GM12878 (cell line): ENCODE measurements at regions not wholly inside any gene's neighbourhood (a gene's known extent, or its start where the extent isn't known, plus 50 kb on each side); places are given as distances from the start of the nearest gene placed in this dataset.

Experiments used
- ATAC-seq: fragments of 200-7000 bp; cut with Tn5 transposase; 3 replicates; pipeline ENCODE4 v1.9.1; 2020; ENCODE audit warnings: mild to moderate bottlenecking, moderate library complexity
- BruUV-seq: library from RNA; stranded (reverse); fragments of 400-500 nt; replicated peaks from 2 replicates; lab custom pipeline; 2021; lab: Mats Ljungman, UMichigan
- CTCF ChIA-PET: fragments of 300-600 bp; sonication (Branson Sonifier 250); formaldehyde crosslinking; extraction: SDS; loops from one replicate; lab custom pipeline; 2021; ENCODE audit warnings: inconsistent platforms; lab: Yijun Ruan, JAX
- POLR2A ChIA-PET: fragments of 350-600 bp; formaldehyde crosslinking; extraction: SDS; loops from one replicate; lab custom pipeline; 2021; ENCODE audit warnings: inconsistent platforms; lab: Charles Lee
- RAD21 ChIA-PET: fragments of 300-600 bp; sonication (Branson Sonifier 250); formaldehyde crosslinking; loops from one replicate; lab custom pipeline; 2023; ENCODE audit warnings: antibody characterized with exemption; ENCODE audit not compliant: unreplicated experiment; lab: Charles Lee
- SMC1A ChIA-PET: fragments of 300-600 bp; sonication (Branson Sonifier 250); formaldehyde crosslinking; loops from one replicate; lab custom pipeline; 2023; ENCODE audit not compliant: unreplicated experiment, uncharacterized antibody; lab: Charles Lee
- DNase-seq: peaks from one replicate; pipeline ENCODE4 v3.0.0-alpha.2; 2011; ENCODE audit warnings: low read depth, low spot score
- FAIRE-seq: peaks from 3 replicates; lab custom pipeline; 2011; peaks lifted over from hg19 to GRCh38; lab: Jason Lieb, UNC
- H2AFZ ChIP-seq: 2 replicates; pipeline ENCODE4 v1.6.0; 2011; ENCODE audit warnings: low read depth, low read length, control low read depth; ENCODE audit not compliant: control insufficient read depth
- H3K27ac ChIP-seq: 2 replicates; pipeline ENCODE4 v1.5.1; 2011; ENCODE audit warnings: control low read depth; ENCODE audit not compliant: control insufficient read depth, insufficient read depth
- H3K27me3 ChIP-seq, 2 experiments: replicated peaks in 1 of 2; 2 replicates each; pipeline versions ENCODE4 v1.6.0 to v1.6.1; 2011; ENCODE audit warnings: low read length in 1 of 2; ENCODE audit not compliant: control insufficient read depth in 2 of 2, insufficient read depth in 2 of 2
- H3K36me3 ChIP-seq, 2 experiments: 2 replicates each; pipeline ENCODE4 v1.5.1; 2011; ENCODE audit warnings: low read length in 1 of 2; ENCODE audit not compliant: control insufficient read depth in 2 of 2, insufficient read depth in 2 of 2
- H3K4me1 ChIP-seq: 2 replicates; pipeline ENCODE4 v1.6.1; 2011; ENCODE audit warnings: mild to moderate bottlenecking, low read length, moderate library complexity, mixed read lengths; ENCODE audit not compliant: control insufficient read depth, insufficient read depth
- H3K4me2 ChIP-seq: 2 replicates; pipeline ENCODE4 v1.6.0; 2011; ENCODE audit warnings: control low read depth; ENCODE audit not compliant: control insufficient read depth, insufficient read depth
- H3K4me3 ChIP-seq: fragments of 200-600 bp; sonication (generic); 2 replicates; pipeline ENCODE4 v1.5.1; 2016
- H3K79me2 ChIP-seq: 2 replicates; pipeline ENCODE4 v1.6.0; 2011; ENCODE audit warnings: low read length; ENCODE audit not compliant: control insufficient read depth, insufficient read depth
- H3K9ac ChIP-seq: 2 replicates; pipeline ENCODE4 v1.8.0; 2011; ENCODE audit warnings: low read length, control low read depth, mixed read lengths; ENCODE audit not compliant: control insufficient read depth, insufficient read depth
- H3K9me3 ChIP-seq: replicated peaks from 3 replicates; pipeline ENCODE4 v1.5.1; 2011; ENCODE audit warnings: mild to moderate bottlenecking, low read length; ENCODE audit not compliant: control insufficient read depth, insufficient read depth
- H4K20me1 ChIP-seq: 2 replicates; pipeline ENCODE4 v1.6.0; 2011; ENCODE audit not compliant: control insufficient read depth, insufficient read depth
- BCL3 ChIP-seq: IDR thresholded peaks from 2 replicates; pipeline ENCODE4 v1.6.1; 2011; ENCODE audit warnings: borderline replicate concordance, low read depth, mild to moderate bottlenecking, moderate library complexity, low read length; ENCODE audit not compliant: insufficient read depth, poor library complexity, severe bottlenecking
- IRF3 ChIP-seq: fragments of 450-650 bp; IDR thresholded peaks from 2 replicates; pipeline ENCODE4 v1.6.1; 2014; ENCODE audit warnings: mild to moderate bottlenecking
- IRF4 ChIP-seq: IDR thresholded peaks from 2 replicates; pipeline ENCODE4 v1.6.1; 2011; ENCODE audit warnings: low read depth, low read length
- KAT2A ChIP-seq: conservative IDR thresholded peaks from 2 replicates; pipeline ENCODE4 v1.6.1; 2011; ENCODE audit warnings: low read depth, low read length; ENCODE audit not compliant: control insufficient read depth
- NFYB ChIP-seq: IDR thresholded peaks from 2 replicates; pipeline ENCODE4 v1.6.1; 2011; ENCODE audit warnings: low read depth, mild to moderate bottlenecking, low read length, improper control_type of control experiment, moderate library complexity; ENCODE audit not compliant: insufficient read depth
- NKRF ChIP-seq: fragments of 450-650 bp; conservative IDR thresholded peaks from 2 replicates; pipeline ENCODE4 v1.6.1; 2017; ENCODE audit warnings: mild to moderate bottlenecking, moderate library complexity
- PAX5 ChIP-seq: IDR thresholded peaks from 2 replicates; pipeline ENCODE4 v1.6.1; 2011; ENCODE audit warnings: low read depth, low read length, borderline replicate concordance
- RELA ChIP-seq: fragments of 450-650 bp; IDR thresholded peaks from 2 replicates; pipeline ENCODE4 v1.8.0; 2014; ENCODE audit warnings: borderline replicate concordance; ENCODE audit not compliant: partially characterized antibody
- TCF12 ChIP-seq: IDR thresholded peaks from 2 replicates; pipeline ENCODE4 v1.6.1; 2011; ENCODE audit warnings: low read depth, mild to moderate bottlenecking, low read length
- YY1 ChIP-seq: IDR thresholded peaks from 2 replicates; pipeline ENCODE4 v1.6.1; 2011; ENCODE audit warnings: low read depth, mild to moderate bottlenecking, low read length
- WGBS: methylation state at CpG from one replicate; pipeline ENCODE4 v1.1.6; 2016; ENCODE audit warnings: low lambda C conversion rate; ENCODE audit not compliant: insufficient replicate concordance, insufficient coverage; ENCODE audit errors: missing lambda C conversion rate; 5-methylcytosine and 5-hydroxymethylcytosine counted together
- in situ Hi-C: fragments of 300-500 bp; cut with MboI; formaldehyde crosslinking; loops from 9 replicates; pipeline ENCODE4 v1.14.3; 2018; ENCODE audit warnings: mixed read lengths
- intact Hi-C: fragments of 100-400 bp; cut with micrococcal nuclease; formaldehyde crosslinking; loops from one replicate; pipeline ENCODE4 v1.14.2; 2022; ENCODE audit not compliant: unreplicated experiment

GRCh38 chr11:45741032-45741431 is 63.9 kb upstream of the SLC35C1 start:
- H2AFZ ChIP-seq = no peak overlapping the region
- no peak overlapping the region for H3K4me3 ChIP-seq
- in situ Hi-C loops = no loop called here
- no peak overlapping the region for H3K9ac ChIP-seq
- no peak overlapping the region for H3K27ac ChIP-seq
- no peaks in the 10 kb centered on the region; the same call in 2 of the 3 replicates for H3K9me3 ChIP-seq
- intact Hi-C loops = no loop called here
- ATAC-seq (no peak), FAIRE-seq (no peak), DNase-seq (no peak)
- ChIA-PET POLR2A (no interaction called here), SMC1A (no interaction called here), RAD21 (no interaction called here), CTCF (interaction anchor here (1.2 kb wide), 1 partner anchor 30 kb away, joined by 3 read pairs; no protein-coding TSS in a partner anchor)
- 19% methylated on average over 2 of the region's 2 CpGs for WGBS
- no peaks in the 10 kb centered on the region; a peak in 1 of 4 replicates for H3K27me3 ChIP-seq
- no peaks in the 10 kb centered on the region for H4K20me1 ChIP-seq
- no peaks in the 10 kb centered on the region for H3K79me2 ChIP-seq
- no peaks in the 10 kb centered on the region for H3K36me3 ChIP-seq
- no TSS peak for BruUV-seq
- H3K4me2 ChIP-seq = no peak overlapping the region
- no peaks in the 10 kb centered on the region for H3K4me1 ChIP-seq
- no peak for TF ChIP-seq KAT2A
- TF ChIP-seq PAX5 = no peak
- TF ChIP-seq IRF3 = no peak
- no peak for TF ChIP-seq TCF12
- TF ChIP-seq NFYB = no peak
- no peak for TF ChIP-seq RELA
- TF ChIP-seq IRF4 = no peak

- ChIA-PET SMC1A (no interaction called here), CTCF (no interaction called here), POLR2A (interaction anchor here (0.7 kb wide), 1 partner anchor 79 kb away, joined by 7 read pairs; no protein-coding TSS in a partner anchor), RAD21 (no interaction called here)
- no peak overlapping the region for H3K4me3 ChIP-seq
- 64% methylated on average over 3 of the region's 3 CpGs for WGBS
- no peak for ATAC-seq
- H2AFZ ChIP-seq = no peak overlapping the region
- H3K4me1 ChIP-seq = no peaks in the 10 kb centered on the region
- no TSS peak for BruUV-seq
- FAIRE-seq = no peak
- H3K36me3 ChIP-seq = no peaks in the 10 kb centered on the region
- H3K79me2 ChIP-seq = no peaks in the 10 kb centered on the region
- H3K4me2 ChIP-seq = no peak overlapping the region
- in situ Hi-C loops (no loop called here), intact Hi-C loops (no loop called here)
- peaks cover 1% of the 10 kb centered on the region; the same call in 2 of the 3 replicates for H3K9me3 ChIP-seq
- H4K20me1 ChIP-seq = no peaks in the 10 kb centered on the region
- H3K27ac ChIP-seq = no peak overlapping the region
- DNase-seq = no peak
- no peak overlapping the region for H3K9ac ChIP-seq
- H3K27me3 ChIP-seq = no peaks in the 10 kb centered on the region; a peak in 1 of 4 replicates
- TF ChIP-seq YY1 (no peak), BCL3 (no peak), NKRF (no peak)
Measured at GRCh38 chr11:45739866-45740265, 65.1 kb upstream of the SLC35C1 start.
